ENCODE measurements at regions not wholly inside any gene's neighbourhood (a gene's known extent, or its start where the extent isn't known, plus 50 kb on each side); places are given as distances from the start of the nearest gene placed in this dataset.

- TF ChIP-seq CTCF (IDR thresholded peaks at IDR 0.05), result no peak
- TF ChIP-seq POLR2A (IDR thresholded peaks at IDR 0.05), result no peak
Observed at GRCh38 chr7:89837515-89837914, 316.8 kb upstream of the STEAP1 start.
